NCI-H1417 (cell line): ENCODE measurements at regions not wholly inside any gene's neighbourhood (a gene's known extent, or its start where the extent isn't known, plus 50 kb on each side); places are given as distances from the start of the nearest gene placed in this dataset.
"Not testable (repeated sequence)": the region's sequence is repeated elsewhere in the genome, so short reads cannot be mapped to it uniquely, and the experiment has no call there.

Source experiments
- DNase-seq, 3 experiments: peaks; one replicate each; lab custom pipeline; 2025; lab: John Stamatoyannopoulos, UW

GRCh38 chr16:80009971-80010659 is 409.6 kb upstream of the MAF start:
- no peak for DNase-seq

- no peak for DNase-seq
Observed at GRCh38 chr16:80008857-80009256, 408.3 kb upstream of the MAF start.

GRCh38 chr16:80007231-80007630 is 406.7 kb upstream of the MAF start:
- no peak for DNase-seq

- no peak for DNase-seq
Observed at GRCh38 chr16:80006241-80007215, 406.0 kb upstream of the MAF start.

- no peak for DNase-seq
Observed at GRCh38 chr16:80004113-80004512, 403.6 kb upstream of the MAF start.

- no peak for DNase-seq
Observed at GRCh38 chr16:80002261-80002660, 401.7 kb upstream of the MAF start.

GRCh38 chr16:79998143-79998542 is 397.6 kb upstream of the MAF start:
- no peak for DNase-seq

- DNase-seq: peak in 1 of 3 experiments; percentile 27
Observed at GRCh38 chr16:79997257-79997656, 396.7 kb upstream of the MAF start.

GRCh38 chr16:79996321-79996720 is 395.8 kb upstream of the MAF start:
- DNase-seq: no peak

- no peak for DNase-seq
Observed at GRCh38 chr16:79995315-79995714, 394.8 kb upstream of the MAF start.

GRCh38 chr16:79994418-79994817 is 393.9 kb upstream of the MAF start:
- no peak for DNase-seq

GRCh38 chr16:79993629-79994209 is 393.2 kb upstream of the MAF start:
- no peak for DNase-seq

- no peak for DNase-seq
Observed at GRCh38 chr16:79991969-79992368, 391.4 kb upstream of the MAF start.

GRCh38 chr16:79988721-79989220 is 388.2 kb upstream of the MAF start:
- no peak for DNase-seq

- no peak for DNase-seq
Observed at GRCh38 chr16:79988089-79988488, 387.6 kb upstream of the MAF start.

GRCh38 chr16:79986352-79986751 is 385.8 kb upstream of the MAF start:
- no peak for DNase-seq

- no peak for DNase-seq
Observed at GRCh38 chr16:79985606-79986005, 385.1 kb upstream of the MAF start.

GRCh38 chr16:79984149-79984548 is 383.6 kb upstream of the MAF start:
- DNase-seq: not testable (repeated sequence)

- DNase-seq: no peak
Observed at GRCh38 chr16:79982862-79983261, 382.3 kb upstream of the MAF start.

GRCh38 chr16:79982361-79982760 is 381.8 kb upstream of the MAF start:
- no peak for DNase-seq

GRCh38 chr16:79981814-79982213 is 381.3 kb upstream of the MAF start:
- no peak for DNase-seq

- DNase-seq: peak in 1 of 3 experiments; percentile 34
Observed at GRCh38 chr16:79980650-79981521, 380.3 kb upstream of the MAF start.
